HUES48 (cell line): ENCODE measurements at regions not wholly inside any gene's neighbourhood (a gene's known extent, or its start where the extent isn't known, plus 50 kb on each side); places are given as distances from the start of the nearest gene placed in this dataset.
"Not testable (repeated sequence)": the region's sequence is repeated elsewhere in the genome, so short reads cannot be mapped to it uniquely, and the experiment has no call there.

Experiments
- H3K27ac ChIP-seq: one replicate; pipeline ENCODE4 v1.7.0; 2013; ENCODE audit warnings: low read depth, low read length, inconsistent platforms
- H3K27me3 ChIP-seq: 2 replicates; pipeline ENCODE4 v1.6.1; 2013; ENCODE audit warnings: mild to moderate bottlenecking, low read length; ENCODE audit not compliant: control insufficient read depth, insufficient read depth
- H3K36me3 ChIP-seq: 2 replicates; pipeline ENCODE4 v1.6.1; 2013; ENCODE audit warnings: low read length; ENCODE audit not compliant: control insufficient read depth, insufficient read depth
- H3K4me1 ChIP-seq: 2 replicates; pipeline ENCODE4 v1.6.1; 2013; ENCODE audit warnings: mild to moderate bottlenecking, low read length; ENCODE audit not compliant: control insufficient read depth, insufficient read depth
- H3K4me3 ChIP-seq: 2 replicates; pipeline ENCODE4 v1.5.1; 2013; ENCODE audit warnings: mild to moderate bottlenecking, low read depth, low read length
- H3K9ac ChIP-seq: 2 replicates; pipeline ENCODE4 v1.6.1; 2013; ENCODE audit warnings: mild to moderate bottlenecking, low read depth, low read length, moderate library complexity
- H3K9me3 ChIP-seq: 2 replicates; pipeline ENCODE4 v1.6.1; 2013; ENCODE audit warnings: low read length; ENCODE audit not compliant: control insufficient read depth, insufficient read depth

- Histone ChIP-seq H3K9me3 (no peaks in the 10 kb centered on the region), H3K4me3 (no peak overlapping the region), H3K27me3 (no peaks in the 10 kb centered on the region), H3K36me3 (no peaks in the 10 kb centered on the region), H3K9ac (no peak overlapping the region), H3K27ac (no peak overlapping the region), H3K4me1 (no peaks in the 10 kb centered on the region)
Measured at GRCh38 chr13:82196087-82196486, 1686.2 kb downstream of the SLITRK1 start.

- no peak overlapping the region for H3K27ac ChIP-seq
- no peaks in the 10 kb centered on the region for H3K4me1 ChIP-seq
- H3K27me3 ChIP-seq: no peaks in the 10 kb centered on the region
- H3K4me3 ChIP-seq: no peak overlapping the region
- no peak overlapping the region for H3K9ac ChIP-seq
- no peaks in the 10 kb centered on the region for H3K9me3 ChIP-seq
- no peaks in the 10 kb centered on the region for H3K36me3 ChIP-seq
Measured at GRCh38 chr13:82187227-82187626, 1695.0 kb downstream of the SLITRK1 start.

- no peak overlapping the region for H3K9ac ChIP-seq
- H3K36me3 ChIP-seq: no peaks in the 10 kb centered on the region
- no peaks in the 10 kb centered on the region for H3K9me3 ChIP-seq
- no peaks in the 10 kb centered on the region for H3K4me1 ChIP-seq
- H3K4me3 ChIP-seq: no peak overlapping the region
- no peaks in the 10 kb centered on the region for H3K27me3 ChIP-seq
- H3K27ac ChIP-seq: no peak overlapping the region
Measured at GRCh38 chr13:82176751-82177150, 1705.5 kb downstream of the SLITRK1 start.

- Histone ChIP-seq H3K4me3 (no peak overlapping the region), H3K27me3 (no peaks in the 10 kb centered on the region), H3K9ac (no peak overlapping the region), H3K4me1 (no peaks in the 10 kb centered on the region), H3K9me3 (peaks cover 3% of the 10 kb centered on the region), H3K36me3 (no peaks in the 10 kb centered on the region), H3K27ac (no peak overlapping the region)
Measured at GRCh38 chr13:82165396-82166174, 1716.7 kb downstream of the SLITRK1 start.

- H3K27me3 ChIP-seq, H3K9me3 ChIP-seq, H3K27ac ChIP-seq, H3K36me3 ChIP-seq, H3K4me3 ChIP-seq, H3K4me1 ChIP-seq, H3K9ac ChIP-seq: not testable (repeated sequence)
Measured at GRCh38 chr13:82164780-82165395, 1717.4 kb downstream of the SLITRK1 start.

GRCh38 chr13:82147526-82147925 is 1734.7 kb downstream of the SLITRK1 start:
- Histone ChIP-seq H3K9ac (no peak overlapping the region), H3K9me3 (peaks cover 3% of the 10 kb centered on the region; the same call in 1 of the 2 replicates), H3K4me3 (no peak overlapping the region), H3K27me3 (no peaks in the 10 kb centered on the region), H3K4me1 (no peaks in the 10 kb centered on the region), H3K27ac (no peak overlapping the region), H3K36me3 (no peaks in the 10 kb centered on the region)

- no peaks in the 10 kb centered on the region for H3K27me3 ChIP-seq
- no peak overlapping the region for H3K9ac ChIP-seq
- no peak overlapping the region for H3K4me3 ChIP-seq
- no peak overlapping the region for H3K27ac ChIP-seq
- H3K4me1 ChIP-seq: no peaks in the 10 kb centered on the region
- no peaks in the 10 kb centered on the region for H3K36me3 ChIP-seq
- H3K9me3 ChIP-seq: no peaks in the 10 kb centered on the region
Measured at GRCh38 chr13:82136880-82137279, 1745.4 kb downstream of the SLITRK1 start.

GRCh38 chr13:82129281-82129680 is 1753.0 kb downstream of the SLITRK1 start:
- Histone ChIP-seq H3K36me3 (no peaks in the 10 kb centered on the region), H3K27me3 (no peaks in the 10 kb centered on the region), H3K27ac (no peak overlapping the region), H3K4me3 (no peak overlapping the region), H3K4me1 (no peaks in the 10 kb centered on the region), H3K9ac (no peak overlapping the region), H3K9me3 (no peaks in the 10 kb centered on the region)

- H3K9ac ChIP-seq: no peak overlapping the region
- H3K27me3 ChIP-seq: no peaks in the 10 kb centered on the region
- H3K27ac ChIP-seq: no peak overlapping the region
- no peaks in the 10 kb centered on the region for H3K9me3 ChIP-seq
- H3K4me1 ChIP-seq: no peaks in the 10 kb centered on the region
- H3K36me3 ChIP-seq: no peaks in the 10 kb centered on the region
- no peak overlapping the region for H3K4me3 ChIP-seq
Measured at GRCh38 chr13:82118589-82118988, 1763.7 kb downstream of the SLITRK1 start.

GRCh38 chr13:82116422-82116989 is 1765.8 kb downstream of the SLITRK1 start:
- Histone ChIP-seq H3K36me3 (no peaks in the 10 kb centered on the region), H3K4me1 (no peaks in the 10 kb centered on the region), H3K27ac (no peak overlapping the region), H3K9me3 (no peaks in the 10 kb centered on the region), H3K9ac (no peak overlapping the region), H3K4me3 (no peak overlapping the region), H3K27me3 (no peaks in the 10 kb centered on the region)

- Histone ChIP-seq H3K9me3 (no peaks in the 10 kb centered on the region), H3K36me3 (no peaks in the 10 kb centered on the region), H3K4me3 (no peak overlapping the region), H3K27me3 (no peaks in the 10 kb centered on the region), H3K27ac (no peak overlapping the region), H3K4me1 (no peaks in the 10 kb centered on the region), H3K9ac (no peak overlapping the region)
Measured at GRCh38 chr13:82115391-82115790, 1766.9 kb downstream of the SLITRK1 start.
